BE2C (cell line): ENCODE measurements at regions not wholly inside any gene's neighbourhood (a gene's known extent, or its start where the extent isn't known, plus 50 kb on each side); places are given as distances from the start of the nearest gene placed in this dataset.

ENCODE experiments used
- DNase-seq: peaks from one replicate; pipeline ENCODE4 v3.0.0-alpha.2; 2020
- H3K27me3 ChIP-seq: fragments of 250-450 bp; sonication (Bioruptor Pico); 2 replicates; pipeline ENCODE4 v1.5.1; 2020; ENCODE audit warnings: mild to moderate bottlenecking
- H3K36me3 ChIP-seq: fragments of 250-450 bp; sonication (Bioruptor Pico); 2 replicates; pipeline ENCODE4 v1.5.1; 2020; ENCODE audit warnings: mild to moderate bottlenecking
- H3K4me1 ChIP-seq: fragments of 250-450 bp; sonication (Bioruptor Pico); 2 replicates; pipeline ENCODE4 v1.5.1; 2020
- H3K4me3 ChIP-seq: 2 replicates; pipeline ENCODE4 v1.5.1; 2011; ENCODE audit warnings: low read depth, low read length
- H3K9me3 ChIP-seq: fragments of 250-450 bp; sonication (Bioruptor Pico); 2 replicates; pipeline ENCODE4 v1.5.1; 2020
- CTCF ChIP-seq: IDR thresholded peaks from 2 replicates; pipeline ENCODE4 v1.5.1; 2012; ENCODE audit warnings: mild to moderate bottlenecking, low read depth, low read length

GRCh38 chr6:12467706-12468670, 177.8 kb downstream of the EDN1 start:
- DNase-seq: no peak
- no peak for TF ChIP-seq CTCF

GRCh38 chr6:12472601-12473038, 182.5 kb downstream of the EDN1 start:
- DNase-seq: no peak
- Histone ChIP-seq H3K27me3 (no peaks in the 10 kb centered on the region), H3K9me3 (no peaks in the 10 kb centered on the region), H3K4me1 (no peaks in the 10 kb centered on the region; the same call in 1 of the 2 replicates), H3K4me3 (no peak overlapping the region), H3K36me3 (no peaks in the 10 kb centered on the region)
- TF ChIP-seq CTCF: no peak

More at GRCh38 chr6:12467706-12468670, 177.8 kb downstream of the EDN1 start:
- Histone ChIP-seq H3K9me3 (no peaks in the 10 kb centered on the region), H3K4me1 (no peaks in the 10 kb centered on the region; the same call in 1 of the 2 replicates), H3K36me3 (no peaks in the 10 kb centered on the region), H3K4me3 (no peak overlapping the region), H3K27me3 (no peaks in the 10 kb centered on the region)

- no peak for DNase-seq
- no peak overlapping the region for H3K4me3 ChIP-seq
- H3K36me3 ChIP-seq: no peaks in the 10 kb centered on the region
- H3K9me3 ChIP-seq: no peaks in the 10 kb centered on the region
- no peak for TF ChIP-seq CTCF
- no peaks in the 10 kb centered on the region; the same call in 1 of the 2 replicates for H3K4me1 ChIP-seq
- no peaks in the 10 kb centered on the region for H3K27me3 ChIP-seq
These were observed 183.3 kb downstream of the EDN1 start for GRCh38 chr6:12473494-12473893.

- DNase-seq: no peak
- Histone ChIP-seq H3K9me3 (no peaks in the 10 kb centered on the region), H3K4me1 (peaks cover 6% of the 10 kb centered on the region), H3K27me3 (no peaks in the 10 kb centered on the region), H3K4me3 (no peak overlapping the region), H3K36me3 (no peaks in the 10 kb centered on the region)
- no peak for TF ChIP-seq CTCF
These were observed 184.3 kb downstream of the EDN1 start for GRCh38 chr6:12474167-12475140.

GRCh38 chr6:12476484-12476883, 186.3 kb downstream of the EDN1 start:
- TF ChIP-seq CTCF: no peak

More at GRCh38 chr6:12476484-12476883, 186.3 kb downstream of the EDN1 start:
- no peaks in the 10 kb centered on the region for H3K27me3 ChIP-seq
- no peak overlapping the region for H3K4me3 ChIP-seq
- no peaks in the 10 kb centered on the region for H3K36me3 ChIP-seq
- no peaks in the 10 kb centered on the region for H3K9me3 ChIP-seq
- no peak for DNase-seq
- peaks cover 14% of the 10 kb centered on the region for H3K4me1 ChIP-seq
